Activated CD4-positive, alpha-beta T cell treated with anti-CD3 and anti-CD28 coated beads, Interleukin-2, amount 10 ng/mL, durations not matched to agents 7 days and 5 days (primary cell): ENCODE measurements at regions not wholly inside any gene's neighbourhood (a gene's known extent, or its start where the extent isn't known, plus 50 kb on each side); places are given as distances from the start of the nearest gene placed in this dataset.

Source experiments
- CTCF ChIA-PET: fragments of 350-600 bp; sonication (Branson Sonifier 250); formaldehyde crosslinking; loops from one replicate; lab custom pipeline; 2021; ENCODE audit warnings: antibody characterized with exemption; lab: Charles Lee
- POLR2A ChIA-PET: fragments of 350-600 bp; sonication (Branson Sonifier 250); formaldehyde crosslinking; loops from one replicate; lab custom pipeline; 2021; ENCODE audit warnings: antibody characterized with exemption; lab: Charles Lee
- DNase-seq: peaks from one replicate; pipeline ENCODE4 v3.0.0-alpha.2; 2020
- H3K27ac Mint-ChIP-seq: one replicate; pipeline ENCODE4 v1.8.0; 2021; ENCODE audit warnings: mild to moderate bottlenecking, moderate library complexity, mixed read lengths
- H3K27me3 Mint-ChIP-seq: one replicate; pipeline ENCODE4 v1.8.0; 2021; ENCODE audit warnings: mixed read lengths
- H3K36me3 Mint-ChIP-seq: one replicate; pipeline ENCODE4 v1.8.0; 2021; ENCODE audit warnings: low read depth, mixed read lengths
- H3K4me1 Mint-ChIP-seq: one replicate; pipeline ENCODE4 v1.8.0; 2021; ENCODE audit warnings: mixed read lengths
- H3K4me3 Mint-ChIP-seq: one replicate; pipeline ENCODE4 v1.8.0; 2021; ENCODE audit warnings: mild to moderate bottlenecking, moderate library complexity, mixed read lengths
- H3K9me3 Mint-ChIP-seq: one replicate; pipeline ENCODE4 v1.8.0; 2021; ENCODE audit warnings: mixed read lengths

DNA sequence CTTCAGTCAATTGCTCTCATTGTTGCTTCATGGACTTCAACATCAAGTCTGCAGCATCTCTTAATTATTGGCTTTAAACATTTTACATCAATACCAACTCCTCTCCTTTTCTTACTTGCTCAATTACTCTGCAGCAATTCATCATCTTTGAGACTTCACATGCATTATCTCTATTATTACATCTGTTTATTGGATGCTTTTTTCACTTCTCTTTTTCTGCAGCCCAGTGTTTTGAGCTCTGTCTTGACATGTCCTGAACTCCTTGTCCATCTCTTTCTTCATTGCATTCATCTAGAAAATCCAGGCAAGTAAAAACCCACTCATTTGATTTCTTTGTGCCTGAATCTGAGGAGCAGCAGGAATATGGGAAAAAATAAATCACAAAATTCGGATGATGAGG, 647.9 kb downstream of the PLCL1 start:
- ChIA-PET CTCF (no interaction called here), POLR2A (no interaction called here)
- DNase-seq = no peak
- Mint-ChIP-seq H3K4me1 (no peaks in the 10 kb centered on the region), H3K36me3 (no peaks in the 10 kb centered on the region), H3K27ac (no peak overlapping the region), H3K27me3 (no peaks in the 10 kb centered on the region), H3K9me3 (no peaks in the 10 kb centered on the region), H3K4me3 (no peak overlapping the region)

GRCh38 chr2:198448789-198449188, 644.4 kb downstream of the PLCL1 start:
- H3K27ac Mint-ChIP-seq = no peak overlapping the region
- no peak overlapping the region for H3K4me3 Mint-ChIP-seq
- ChIA-PET POLR2A (no interaction called here), CTCF (no interaction called here)
- peaks cover 1% of the 10 kb centered on the region for H3K27me3 Mint-ChIP-seq
- H3K9me3 Mint-ChIP-seq = no peaks in the 10 kb centered on the region
- no peaks in the 10 kb centered on the region for H3K4me1 Mint-ChIP-seq
- no peak for DNase-seq
- H3K36me3 Mint-ChIP-seq = no peaks in the 10 kb centered on the region

- no peaks in the 10 kb centered on the region for H3K9me3 Mint-ChIP-seq
- H3K4me1 Mint-ChIP-seq = no peaks in the 10 kb centered on the region
- POLR2A ChIA-PET = no interaction called here
- H3K27ac Mint-ChIP-seq = no peak overlapping the region
- H3K27me3 Mint-ChIP-seq = peaks cover 1% of the 10 kb centered on the region
- DNase-seq = no peak
- no peaks in the 10 kb centered on the region for H3K36me3 Mint-ChIP-seq
- H3K4me3 Mint-ChIP-seq = no peak overlapping the region
- CTCF ChIA-PET = no interaction called here
Observed at GRCh38 chr2:198444800-198445287, 640.5 kb downstream of the PLCL1 start.

DNA sequence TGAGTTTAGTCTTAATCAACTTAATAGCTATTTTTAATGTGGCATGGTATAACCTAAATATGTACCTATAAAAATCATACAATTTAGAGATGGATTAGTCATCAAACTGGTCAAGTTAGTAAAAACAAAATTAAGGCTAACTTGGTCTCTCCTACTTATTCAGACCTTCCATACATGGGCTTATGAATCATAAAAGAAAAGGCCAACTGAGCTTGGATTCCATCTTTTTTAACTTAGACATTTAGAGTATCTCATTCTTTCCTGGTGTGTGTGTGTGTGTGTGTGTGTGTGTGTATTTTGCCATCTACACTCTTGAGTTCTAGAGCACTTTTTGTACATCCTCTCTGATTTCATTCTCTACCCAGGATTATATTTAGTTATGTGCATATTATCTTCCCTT, 637.5 kb downstream of the PLCL1 start:
- no peak overlapping the region for H3K27ac Mint-ChIP-seq
- H3K36me3 Mint-ChIP-seq = no peaks in the 10 kb centered on the region
- CTCF ChIA-PET = no interaction called here
- H3K9me3 Mint-ChIP-seq = no peaks in the 10 kb centered on the region
- POLR2A ChIA-PET = no interaction called here
- no peak overlapping the region for H3K4me3 Mint-ChIP-seq
- peaks cover 5% of the 10 kb centered on the region for H3K27me3 Mint-ChIP-seq
- no peaks in the 10 kb centered on the region for H3K4me1 Mint-ChIP-seq
- no peak for DNase-seq

GRCh38 chr2:198441246-198441645, 636.9 kb downstream of the PLCL1 start:
- Mint-ChIP-seq H3K4me1 (no peaks in the 10 kb centered on the region), H3K9me3 (no peaks in the 10 kb centered on the region), H3K27me3 (peaks cover 6% of the 10 kb centered on the region), H3K27ac (no peak overlapping the region), H3K36me3 (no peaks in the 10 kb centered on the region), H3K4me3 (no peak overlapping the region)
- DNase-seq = no peak
- POLR2A ChIA-PET = no interaction called here
- CTCF ChIA-PET = no interaction called here

DNA sequence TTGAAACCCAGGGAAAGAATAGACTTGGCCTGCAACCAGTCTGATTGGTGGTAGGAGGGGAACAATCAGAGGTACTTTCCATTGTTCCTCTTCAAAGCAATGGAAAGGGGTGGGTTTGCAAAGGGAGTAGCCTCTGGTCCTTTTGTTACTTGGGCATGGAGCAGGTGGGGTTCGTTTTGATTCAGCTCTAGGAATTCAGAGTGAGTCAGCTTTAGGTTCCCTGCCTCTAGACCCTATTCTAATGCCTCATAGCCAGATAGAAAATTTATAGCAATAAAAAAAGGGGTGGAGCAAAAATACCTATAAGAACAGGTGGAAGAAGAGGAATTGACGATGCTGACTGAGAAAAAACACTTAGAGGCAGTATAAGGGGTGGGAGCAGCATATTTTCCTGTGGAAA, 636.4 kb downstream of the PLCL1 start:
- peaks cover 6% of the 10 kb centered on the region for H3K27me3 Mint-ChIP-seq
- no peak overlapping the region for H3K27ac Mint-ChIP-seq
- no peaks in the 10 kb centered on the region for H3K4me1 Mint-ChIP-seq
- ChIA-PET CTCF (no interaction called here), POLR2A (no interaction called here)
- no peaks in the 10 kb centered on the region for H3K36me3 Mint-ChIP-seq
- no peak overlapping the region for H3K4me3 Mint-ChIP-seq
- no peaks in the 10 kb centered on the region for H3K9me3 Mint-ChIP-seq
- no peak for DNase-seq

- Mint-ChIP-seq H3K4me3 (no peak overlapping the region), H3K36me3 (no peaks in the 10 kb centered on the region), H3K4me1 (no peaks in the 10 kb centered on the region), H3K27ac (no peak overlapping the region), H3K27me3 (peaks cover 6% of the 10 kb centered on the region), H3K9me3 (no peaks in the 10 kb centered on the region)
- no peak for DNase-seq
- ChIA-PET POLR2A (no interaction called here), CTCF (no interaction called here)
Observed at GRCh38 chr2:198438331-198438730, 633.9 kb downstream of the PLCL1 start.

DNA sequence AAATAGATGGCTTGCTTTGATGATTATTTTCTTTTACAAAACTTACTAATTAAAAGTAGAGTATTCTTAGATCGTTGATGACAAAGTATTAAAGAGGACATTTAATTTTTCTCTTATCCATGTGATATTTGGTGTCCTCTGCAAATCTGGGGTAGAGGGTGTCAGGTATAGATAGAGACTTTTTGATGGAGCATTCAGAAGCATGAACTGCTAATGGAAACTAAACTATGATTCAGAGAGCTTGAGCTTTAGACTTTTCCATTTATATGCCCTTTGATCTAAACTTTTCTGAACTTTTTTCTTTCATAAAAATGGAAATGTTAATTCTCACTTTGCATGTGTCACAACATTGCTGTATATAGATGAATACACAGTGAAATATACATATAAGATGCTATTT, 619.7 kb downstream of the PLCL1 start:
- H3K4me3 Mint-ChIP-seq = no peak overlapping the region
- POLR2A ChIA-PET = no interaction called here
- H3K9me3 Mint-ChIP-seq = no peaks in the 10 kb centered on the region
- DNase-seq = no peak
- H3K4me1 Mint-ChIP-seq = no peaks in the 10 kb centered on the region
- no peak overlapping the region for H3K27ac Mint-ChIP-seq
- CTCF ChIA-PET = no interaction called here
- no peaks in the 10 kb centered on the region for H3K36me3 Mint-ChIP-seq
- H3K27me3 Mint-ChIP-seq = peaks cover 4% of the 10 kb centered on the region

DNA sequence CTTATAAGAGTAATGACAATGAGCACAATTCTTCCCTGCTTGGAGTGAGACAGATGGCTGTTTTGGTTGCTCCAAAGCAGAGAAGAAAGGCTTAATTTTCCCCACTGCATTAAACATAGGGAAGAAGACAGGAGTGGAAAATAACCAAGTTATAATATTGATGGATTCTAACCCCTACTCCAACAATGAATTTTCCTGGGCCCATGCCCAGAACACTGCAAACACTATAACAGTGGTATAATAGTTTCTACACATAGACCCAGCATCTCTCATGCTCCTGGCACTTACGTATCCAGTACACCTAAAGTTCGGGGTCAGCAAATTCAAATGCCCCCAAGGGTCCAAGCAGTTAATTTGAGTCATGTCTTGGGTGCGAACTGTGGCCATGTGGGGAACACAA, 613.4 kb downstream of the PLCL1 start:
- H3K4me3 Mint-ChIP-seq = no peak overlapping the region
- DNase-seq = no peak
- no peaks in the 10 kb centered on the region for H3K36me3 Mint-ChIP-seq
- H3K27me3 Mint-ChIP-seq = no peaks in the 10 kb centered on the region
- no peaks in the 10 kb centered on the region for H3K4me1 Mint-ChIP-seq
- POLR2A ChIA-PET = no interaction called here
- H3K27ac Mint-ChIP-seq = no peak overlapping the region
- H3K9me3 Mint-ChIP-seq = no peaks in the 10 kb centered on the region
- CTCF ChIA-PET = no interaction called here

GRCh38 chr2:198414976-198415375, 610.6 kb downstream of the PLCL1 start:
- ChIA-PET POLR2A (no interaction called here), CTCF (no interaction called here)
- no peaks in the 10 kb centered on the region for H3K27me3 Mint-ChIP-seq
- no peaks in the 10 kb centered on the region for H3K9me3 Mint-ChIP-seq
- H3K27ac Mint-ChIP-seq = no peak overlapping the region
- no peaks in the 10 kb centered on the region for H3K36me3 Mint-ChIP-seq
- no peak for DNase-seq
- no peaks in the 10 kb centered on the region for H3K4me1 Mint-ChIP-seq
- H3K4me3 Mint-ChIP-seq = no peak overlapping the region

GRCh38 chr2:198411936-198412335, 607.5 kb downstream of the PLCL1 start:
- H3K4me1 Mint-ChIP-seq = no peaks in the 10 kb centered on the region
- POLR2A ChIA-PET = no interaction called here
- H3K4me3 Mint-ChIP-seq = no peak overlapping the region
- no peaks in the 10 kb centered on the region for H3K9me3 Mint-ChIP-seq
- CTCF ChIA-PET = no interaction called here
- H3K27me3 Mint-ChIP-seq = peaks cover 7% of the 10 kb centered on the region
- H3K36me3 Mint-ChIP-seq = no peaks in the 10 kb centered on the region
- no peak overlapping the region for H3K27ac Mint-ChIP-seq
- no peak for DNase-seq

GRCh38 chr2:198408171-198408570, 603.8 kb downstream of the PLCL1 start:
- no peaks in the 10 kb centered on the region for H3K36me3 Mint-ChIP-seq
- CTCF ChIA-PET = no interaction called here
- H3K4me3 Mint-ChIP-seq = no peak overlapping the region
- no peaks in the 10 kb centered on the region for H3K9me3 Mint-ChIP-seq
- no peak overlapping the region for H3K27ac Mint-ChIP-seq
- POLR2A ChIA-PET = no interaction called here
- no peaks in the 10 kb centered on the region for H3K4me1 Mint-ChIP-seq
- H3K27me3 Mint-ChIP-seq = peaks cover 7% of the 10 kb centered on the region
- no peak for DNase-seq

- H3K9me3 Mint-ChIP-seq = no peaks in the 10 kb centered on the region
- H3K36me3 Mint-ChIP-seq = no peaks in the 10 kb centered on the region
- no peak overlapping the region for H3K27ac Mint-ChIP-seq
- ChIA-PET CTCF (no interaction called here), POLR2A (no interaction called here)
- peaks cover 7% of the 10 kb centered on the region for H3K27me3 Mint-ChIP-seq
- DNase-seq = no peak
- H3K4me3 Mint-ChIP-seq = no peak overlapping the region
- H3K4me1 Mint-ChIP-seq = no peaks in the 10 kb centered on the region
Observed at GRCh38 chr2:198405311-198405710, 600.9 kb downstream of the PLCL1 start.

DNA sequence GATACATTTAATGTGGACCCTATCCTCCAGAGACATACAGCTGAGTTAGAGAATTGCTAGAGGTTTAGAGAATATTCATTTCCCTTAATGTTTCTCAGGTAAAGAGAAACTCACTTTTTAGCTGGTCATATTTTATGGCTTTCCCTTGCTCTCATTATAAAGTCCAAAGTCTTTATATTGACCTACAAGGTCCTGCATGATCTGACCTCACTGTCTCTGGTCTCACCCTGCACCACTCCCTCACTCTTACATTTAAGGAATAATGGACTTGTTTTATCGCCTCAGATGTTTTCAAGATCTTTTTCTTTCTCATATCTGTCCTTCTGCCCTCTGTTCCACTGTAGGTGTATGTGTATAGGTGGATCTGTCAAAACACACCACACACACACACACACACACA, 597.3 kb downstream of the PLCL1 start:
- no peak overlapping the region for H3K4me3 Mint-ChIP-seq
- H3K27ac Mint-ChIP-seq = no peak overlapping the region
- CTCF ChIA-PET = no interaction called here
- no peaks in the 10 kb centered on the region for H3K9me3 Mint-ChIP-seq
- peaks cover 7% of the 10 kb centered on the region for H3K27me3 Mint-ChIP-seq
- DNase-seq = no peak
- POLR2A ChIA-PET = no interaction called here
- H3K4me1 Mint-ChIP-seq = no peaks in the 10 kb centered on the region
- H3K36me3 Mint-ChIP-seq = no peaks in the 10 kb centered on the region
